ENCODE measurements at regions not wholly inside any gene's neighbourhood (a gene's known extent, or its start where the extent isn't known, plus 50 kb on each side); places are given as distances from the start of the nearest gene placed in this dataset.

DNA sequence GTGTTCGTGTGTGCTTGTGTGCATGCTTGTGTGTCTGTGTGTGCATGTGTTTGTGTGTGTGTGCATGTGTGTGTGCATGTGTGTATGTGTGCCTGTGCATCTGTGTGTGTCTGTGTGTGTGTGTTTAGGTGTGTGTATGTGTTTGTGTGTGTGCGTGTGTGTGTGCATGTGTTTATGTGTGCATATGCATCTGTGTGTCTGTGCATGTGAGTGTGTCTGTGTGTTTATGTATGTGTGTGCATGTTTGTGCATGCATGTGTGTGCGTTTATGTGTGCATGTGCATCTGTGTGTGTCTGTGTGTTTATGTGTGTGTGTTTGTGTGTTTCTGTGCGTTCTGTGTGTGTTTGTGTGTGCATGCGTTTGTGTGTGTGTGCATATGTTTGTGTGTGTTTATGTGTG, 106.6 kb upstream of the TNRC6C start:
- Mint-ChIP-seq H3K4me1 (peaks cover 0 to 7% (median 3%) of the 10 kb centered on the region in 4 donors), H3K9me3 (peaks cover 0 to 2% (median 0%) of the 10 kb centered on the region in 7 donors), H3K36me3 (no peaks in the 10 kb centered on the region), H3K27me3 (peaks cover 5% of the 10 kb centered on the region), H3K27ac (no peak overlapping the region), H3K4me3 (no peak overlapping the region)
- Histone ChIP-seq H3K36me3 (ENCODE audit: control insufficient read depth, insufficient read depth, low read length) (no peaks in the 10 kb centered on the region), H3K4me3 (ENCODE audit: low read depth, low read length) (no peak overlapping the region), H3K27ac (ENCODE audit: insufficient read depth, low read length, poor library complexity, severe bottlenecking) (no peak overlapping the region), H3K9me3 (ENCODE audit: control insufficient read depth in 2 of 2, low read length in 2 of 2) (no peaks in the 10 kb centered on the region), H3K4me1 (ENCODE audit: control insufficient read depth, insufficient read depth, low read length, poor library complexity, severe bottlenecking) (peaks cover 10% of the 10 kb centered on the region), H3K27me3 (ENCODE audit: control insufficient read depth, insufficient read depth, low read length) (no peaks in the 10 kb centered on the region)
- ATAC-seq (ENCODE audit: low read depth in 2 of 2) (no peak), DNase-seq (no peak)

DNA sequence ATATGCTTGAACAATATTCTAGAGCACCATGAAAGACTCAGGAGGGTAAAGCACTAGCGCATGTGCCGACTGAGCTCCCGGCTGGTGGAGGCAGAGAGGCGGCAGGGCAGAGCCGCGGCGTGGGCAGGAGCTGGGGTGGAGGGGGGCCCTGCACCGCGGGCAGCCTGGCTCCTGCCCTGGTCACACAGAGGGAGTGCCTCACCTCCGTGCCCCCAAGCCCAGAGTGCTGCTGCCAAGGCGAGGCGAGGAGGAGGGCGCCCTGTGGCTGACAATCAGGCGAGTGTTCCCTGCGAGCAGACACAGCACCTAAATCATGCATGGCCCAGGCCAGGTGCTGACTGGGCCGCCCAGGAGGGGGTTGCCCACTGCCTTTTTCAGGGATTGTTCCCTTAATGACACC, 105.8 kb upstream of the TNRC6C start:
- Histone ChIP-seq H3K4me1 (ENCODE audit: control insufficient read depth, insufficient read depth, low read length, poor library complexity, severe bottlenecking) (peaks cover 7% of the 10 kb centered on the region), H3K27me3 (ENCODE audit: control insufficient read depth, insufficient read depth, low read length) (no peaks in the 10 kb centered on the region), H3K9me3 (ENCODE audit: control insufficient read depth in 2 of 2, low read length in 2 of 2) (no peaks in the 10 kb centered on the region), H3K36me3 (ENCODE audit: control insufficient read depth, insufficient read depth, low read length) (no peaks in the 10 kb centered on the region), H3K4me3 (ENCODE audit: low read depth, low read length) (no peak overlapping the region), H3K27ac (ENCODE audit: insufficient read depth, low read length, poor library complexity, severe bottlenecking) (no peak overlapping the region)
- Mint-ChIP-seq H3K27me3 (peaks cover 5% of the 10 kb centered on the region), H3K27ac (no peak overlapping the region), H3K36me3 (no peaks in the 10 kb centered on the region), H3K4me1 (peaks cover 0 to 14% (median 6%) of the 10 kb centered on the region in 4 donors), H3K9me3 (peaks cover 0 to 2% (median 0%) of the 10 kb centered on the region in 7 donors), H3K4me3 (no peak overlapping the region)
- ATAC-seq (ENCODE audit: low read depth in 2 of 2), result no peak
- no peak for DNase-seq

DNA sequence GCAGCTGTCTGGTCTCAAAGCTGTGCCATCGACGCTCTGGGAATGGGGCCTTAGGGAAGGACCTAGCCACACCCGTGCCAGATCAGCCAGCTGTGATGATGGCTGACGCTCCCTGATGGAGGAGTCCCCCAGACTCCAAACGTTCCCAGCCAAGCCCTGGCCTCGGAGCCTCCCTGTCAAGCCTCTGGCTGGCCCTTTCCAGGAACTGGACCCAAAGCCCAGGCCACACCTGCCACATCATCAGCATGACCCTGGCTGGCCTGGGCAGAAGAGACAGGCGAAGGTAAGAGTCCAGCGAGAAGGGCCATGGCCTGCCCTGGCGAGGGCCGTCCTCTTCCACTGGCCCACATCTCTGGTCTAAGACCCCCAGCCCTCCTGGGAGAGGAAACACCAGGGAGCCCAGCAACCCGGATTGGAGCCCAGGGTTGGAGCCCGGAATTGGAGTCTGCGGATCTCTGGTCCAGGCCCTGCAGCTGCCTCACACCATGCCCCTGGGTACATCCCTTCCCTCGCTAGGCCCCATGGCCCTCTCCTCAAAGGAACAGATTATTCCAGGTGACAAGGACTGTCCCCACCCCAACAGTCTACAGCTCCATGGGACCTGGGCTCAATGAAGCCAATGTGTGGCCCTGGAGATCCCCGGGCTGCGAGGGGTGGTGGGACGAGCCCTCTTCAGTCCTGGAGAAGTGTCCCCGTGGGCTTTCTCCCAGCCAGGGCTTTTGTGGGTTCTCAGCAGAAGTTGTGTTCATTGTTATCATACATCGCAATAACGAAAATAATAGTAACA, 105.1 kb upstream of the TNRC6C start:
- Mint-ChIP-seq H3K4me1 (peaks cover 0 to 18% (median 6%) of the 10 kb centered on the region in 4 donors), H3K27me3 (peaks cover 5% of the 10 kb centered on the region), H3K36me3 (no peaks in the 10 kb centered on the region), H3K9me3 (peaks cover 0 to 2% (median 0%) of the 10 kb centered on the region in 7 donors), H3K4me3 (no peak overlapping the region), H3K27ac (no peak overlapping the region)
- no peaks in the 10 kb centered on the region for H3K27me3 ChIP-seq (ENCODE audit: control insufficient read depth, insufficient read depth, low read length)
- no peak overlapping the region for H3K4me3 ChIP-seq (ENCODE audit: low read depth, low read length)
- no peaks in the 10 kb centered on the region for H3K36me3 ChIP-seq (ENCODE audit: control insufficient read depth, insufficient read depth, low read length)
- ATAC-seq (ENCODE audit: low read depth in 2 of 2) (no peak), DNase-seq (no peak)
- H3K9me3 ChIP-seq (ENCODE audit: control insufficient read depth in 2 of 2, low read length in 2 of 2), result no peaks in the 10 kb centered on the region
- H3K4me1 ChIP-seq (ENCODE audit: control insufficient read depth, insufficient read depth, low read length, poor library complexity, severe bottlenecking), result peaks cover 7% of the 10 kb centered on the region
- no peak overlapping the region for H3K27ac ChIP-seq (ENCODE audit: insufficient read depth, low read length, poor library complexity, severe bottlenecking)

DNA sequence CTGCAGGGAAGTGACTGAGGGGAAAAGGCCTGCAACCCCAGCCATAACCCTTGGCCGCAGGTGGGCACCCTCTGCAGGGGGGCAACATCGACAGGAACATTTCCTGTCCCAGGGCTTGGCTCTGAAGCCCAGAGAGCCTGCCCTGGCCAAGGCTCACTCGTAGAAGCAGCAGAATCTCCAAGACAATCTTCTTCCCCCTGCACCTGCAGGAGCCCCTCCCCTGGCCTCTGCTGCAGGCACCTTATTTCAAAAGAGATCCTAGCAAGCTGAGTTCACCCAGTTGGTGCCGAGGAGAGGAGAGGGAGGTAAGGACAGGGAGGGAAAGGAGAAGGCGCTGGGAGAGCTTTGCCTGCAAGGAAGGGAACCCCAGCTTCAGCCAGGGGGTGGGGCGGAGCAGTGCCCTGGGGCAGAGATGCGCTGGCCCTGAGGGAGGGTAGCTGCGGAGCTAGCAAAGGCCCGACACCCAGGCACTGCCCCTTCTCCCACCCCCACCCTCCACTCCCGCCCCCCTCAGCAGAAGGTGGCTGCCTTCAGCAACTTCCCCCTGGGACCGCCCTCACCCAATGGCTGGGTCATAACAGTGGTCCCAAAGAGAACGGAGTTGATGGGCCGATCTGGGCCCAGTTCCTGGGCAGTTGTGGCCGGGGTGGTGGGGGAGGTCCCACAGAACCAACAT, 104.3 kb upstream of the TNRC6C start:
- ATAC-seq (ENCODE audit: low read depth in 2 of 2) (no peak), DNase-seq (no peak)
- Histone ChIP-seq H3K36me3 (ENCODE audit: control insufficient read depth, insufficient read depth, low read length) (no peaks in the 10 kb centered on the region), H3K4me1 (ENCODE audit: control insufficient read depth, insufficient read depth, low read length, poor library complexity, severe bottlenecking) (peaks cover 7% of the 10 kb centered on the region), H3K4me3 (ENCODE audit: low read depth, low read length) (no peak overlapping the region), H3K27ac (ENCODE audit: insufficient read depth, low read length, poor library complexity, severe bottlenecking) (no peak overlapping the region), H3K27me3 (ENCODE audit: control insufficient read depth, insufficient read depth, low read length) (no peaks in the 10 kb centered on the region), H3K9me3 (ENCODE audit: control insufficient read depth in 2 of 2, low read length in 2 of 2) (no peaks in the 10 kb centered on the region)
- Mint-ChIP-seq H3K4me3 (no peak overlapping the region), H3K36me3 (no peaks in the 10 kb centered on the region), H3K27me3 (peaks cover 5% of the 10 kb centered on the region), H3K4me1 (peaks cover 0 to 21% (median 6%) of the 10 kb centered on the region in 4 donors), H3K27ac (no peak overlapping the region), H3K9me3 (peaks cover 0 to 2% (median 0%) of the 10 kb centered on the region in 7 donors)

DNA sequence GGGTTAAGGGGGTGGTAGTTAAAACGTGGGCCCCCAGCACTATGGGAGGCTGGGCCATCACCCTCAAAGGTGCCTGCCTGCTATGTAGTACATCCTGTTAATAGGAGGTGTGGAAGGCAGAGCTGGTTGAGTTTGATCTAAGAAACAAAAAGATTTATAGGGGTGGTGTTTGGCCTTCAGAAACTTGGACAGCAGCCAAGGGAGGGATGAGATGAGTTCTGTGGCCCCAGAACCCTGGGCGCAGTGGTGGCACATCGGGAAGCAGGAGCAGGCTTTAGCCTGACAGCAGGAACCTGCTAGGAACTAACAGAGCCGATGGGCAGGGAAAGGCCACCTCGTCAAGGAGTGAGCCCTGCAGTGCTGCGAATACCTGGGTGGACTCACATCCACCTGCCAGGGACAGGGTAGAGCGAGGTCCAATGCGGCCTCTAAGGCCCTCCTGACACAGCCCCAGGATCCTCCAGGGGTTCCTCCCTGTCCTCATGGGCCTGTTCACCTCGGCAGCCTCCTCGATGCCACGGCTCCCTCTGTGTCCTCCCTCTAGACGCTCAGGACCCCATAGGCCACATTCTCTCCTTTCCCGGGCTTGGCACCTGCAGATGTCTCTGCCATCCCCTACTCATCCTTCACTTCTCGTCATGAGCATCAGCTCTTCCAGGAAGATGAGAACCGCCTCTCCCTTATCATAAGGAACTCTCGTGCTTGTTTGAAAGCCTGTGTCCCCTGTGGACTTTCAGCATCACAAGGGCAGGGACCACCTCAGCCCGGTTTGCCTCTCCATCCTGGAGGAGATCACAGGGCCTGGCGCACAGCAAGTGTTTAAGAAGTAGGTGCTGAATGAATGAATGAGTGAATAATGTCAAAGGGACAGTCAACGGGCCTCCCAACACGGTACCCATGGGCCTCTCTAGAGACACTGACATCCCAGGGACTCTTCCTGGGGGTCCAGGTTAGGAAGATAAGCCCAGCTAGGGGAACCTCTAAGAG, 103.5 kb upstream of the TNRC6C start:
- H3K27me3 Mint-ChIP-seq, result peaks cover 5% of the 10 kb centered on the region
- H3K36me3 Mint-ChIP-seq, result no peaks in the 10 kb centered on the region
- H3K4me1 Mint-ChIP-seq, result peaks cover 0 to 23% (median 6%) of the 10 kb centered on the region in 4 donors
- Histone ChIP-seq H3K27me3 (ENCODE audit: control insufficient read depth, insufficient read depth, low read length) (no peaks in the 10 kb centered on the region), H3K27ac (ENCODE audit: insufficient read depth, low read length, poor library complexity, severe bottlenecking) (no peak overlapping the region), H3K4me1 (ENCODE audit: control insufficient read depth, insufficient read depth, low read length, poor library complexity, severe bottlenecking) (peaks cover 7% of the 10 kb centered on the region), H3K4me3 (ENCODE audit: low read depth, low read length) (no peak overlapping the region), H3K9me3 (ENCODE audit: control insufficient read depth in 2 of 2, low read length in 2 of 2) (no peaks in the 10 kb centered on the region), H3K36me3 (ENCODE audit: control insufficient read depth, insufficient read depth, low read length) (no peaks in the 10 kb centered on the region)
- DNase-seq, result no peak
- H3K9me3 Mint-ChIP-seq, result peaks cover 0 to 2% (median 0%) of the 10 kb centered on the region in 7 donors
- ATAC-seq (ENCODE audit: low read depth in 2 of 2), result no peak
- no peak overlapping the region for H3K27ac Mint-ChIP-seq
- H3K4me3 Mint-ChIP-seq, result no peak overlapping the region

DNA sequence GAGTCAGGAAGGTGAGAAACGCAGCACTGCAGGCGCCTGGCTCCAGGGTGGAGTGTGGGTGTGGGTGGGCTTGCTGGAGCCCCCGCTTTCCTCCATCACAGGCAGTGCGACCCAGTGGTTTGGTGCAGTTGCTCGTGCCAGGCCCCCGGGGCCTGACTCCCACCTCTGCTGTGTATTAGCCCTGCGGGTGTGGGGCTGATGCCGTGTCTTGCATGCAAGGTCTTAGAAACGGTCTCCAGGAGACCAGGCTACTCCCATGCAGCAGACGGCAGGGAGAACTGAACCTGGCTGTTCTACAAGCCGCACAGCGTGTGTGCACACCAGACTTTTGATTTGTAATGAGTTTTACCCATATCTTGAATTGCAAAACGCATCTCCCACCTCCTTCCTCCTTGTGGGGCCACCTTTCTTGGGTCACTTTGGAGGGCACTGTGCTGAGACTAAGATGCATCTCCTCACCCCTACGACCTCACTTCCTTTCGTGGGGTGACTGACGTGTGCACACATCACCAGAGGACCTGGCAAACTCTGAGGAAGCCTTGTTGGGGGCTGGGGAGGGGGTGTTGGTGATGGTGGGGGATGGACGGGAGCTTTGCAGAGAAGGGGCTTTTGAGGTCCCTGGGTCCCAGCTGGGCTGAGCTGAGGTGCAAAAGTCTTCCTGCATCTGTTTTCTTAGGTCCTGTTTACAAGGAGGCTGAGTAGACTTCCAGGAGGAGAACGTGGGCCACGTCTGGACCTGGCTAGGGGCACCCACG, 101.8 kb upstream of the TNRC6C start:
- Histone ChIP-seq H3K9me3 (ENCODE audit: control insufficient read depth in 2 of 2, low read length in 2 of 2) (no peaks in the 10 kb centered on the region), H3K27me3 (ENCODE audit: control insufficient read depth, insufficient read depth, low read length) (no peaks in the 10 kb centered on the region), H3K27ac (ENCODE audit: insufficient read depth, low read length, poor library complexity, severe bottlenecking) (no peak overlapping the region), H3K4me1 (ENCODE audit: control insufficient read depth, insufficient read depth, low read length, poor library complexity, severe bottlenecking) (peaks cover 7% of the 10 kb centered on the region), H3K36me3 (ENCODE audit: control insufficient read depth, insufficient read depth, low read length) (no peaks in the 10 kb centered on the region), H3K4me3 (ENCODE audit: low read depth, low read length) (no peak overlapping the region)
- H3K27me3 Mint-ChIP-seq, result peaks cover 5% of the 10 kb centered on the region
- peaks cover 0 to 2% (median 0%) of the 10 kb centered on the region in 7 donors for H3K9me3 Mint-ChIP-seq
- ATAC-seq (ENCODE audit: low read depth in 2 of 2) (no peak), DNase-seq (no peak)
- H3K4me1 Mint-ChIP-seq, result peaks cover 0 to 23% (median 8%) of the 10 kb centered on the region in 4 donors
- peak overlapping the region in 1 of 3 donors; percentile 42 for H3K27ac Mint-ChIP-seq
- peaks cover 3% of the 10 kb centered on the region for H3K36me3 Mint-ChIP-seq
- H3K4me3 Mint-ChIP-seq, result no peak overlapping the region

DNA sequence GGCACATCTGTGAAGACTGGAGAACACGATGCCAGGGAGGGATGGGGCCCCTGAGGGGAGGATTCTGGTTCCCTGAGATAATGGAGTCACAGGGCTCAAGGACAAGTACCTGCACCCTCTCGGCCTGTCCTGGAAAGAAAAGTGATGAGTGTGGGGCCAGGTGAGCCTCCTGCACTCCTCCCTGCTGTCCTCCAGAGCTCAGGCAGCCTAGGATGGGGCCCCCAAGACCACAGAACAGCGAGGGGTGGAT, 101.3 kb upstream of the TNRC6C start:
- H3K27ac Mint-ChIP-seq, result peak overlapping the region in 1 of 3 donors; percentile 42
- peaks cover 5% of the 10 kb centered on the region for H3K27me3 Mint-ChIP-seq

More for the DNA sequence above, 101.3 kb upstream of the TNRC6C start:
- Mint-ChIP-seq H3K9me3 (peaks cover 0 to 2% (median 0%) of the 10 kb centered on the region in 7 donors), H3K36me3 (peaks cover 3% of the 10 kb centered on the region), H3K4me3 (no peak overlapping the region), H3K4me1 (peaks cover 0 to 25% (median 8%) of the 10 kb centered on the region in 4 donors)
- ATAC-seq (ENCODE audit: low read depth in 2 of 2) (no peak), DNase-seq (no peak)
- Histone ChIP-seq H3K27me3 (ENCODE audit: control insufficient read depth, insufficient read depth, low read length) (no peaks in the 10 kb centered on the region), H3K36me3 (ENCODE audit: control insufficient read depth, insufficient read depth, low read length) (no peaks in the 10 kb centered on the region), H3K4me1 (ENCODE audit: control insufficient read depth, insufficient read depth, low read length, poor library complexity, severe bottlenecking) (peaks cover 7% of the 10 kb centered on the region), H3K9me3 (ENCODE audit: control insufficient read depth in 2 of 2, low read length in 2 of 2) (no peaks in the 10 kb centered on the region), H3K4me3 (ENCODE audit: low read depth, low read length) (no peak overlapping the region), H3K27ac (ENCODE audit: insufficient read depth, low read length, poor library complexity, severe bottlenecking) (no peak overlapping the region)
